Liver (tissue), 3 donors: ENCODE measurements at regions not wholly inside any gene's neighbourhood (a gene's known extent, or its start where the extent isn't known, plus 50 kb on each side); places are given as distances from the start of the nearest gene placed in this dataset.

Experiments used
- FOXA2 ChIP-seq: IDR thresholded peaks from 2 replicates; pipeline ENCODE4 v1.6.1; 2016; ENCODE audit warnings: antibody characterized with exemption
- JUND ChIP-seq, 2 donors: IDR thresholded peaks; 2 replicates each; pipeline ENCODE4 v1.6.1; 2016; ENCODE audit warnings: antibody characterized with exemption in 2 of 2
- RAD21 ChIP-seq, 2 donors: IDR thresholded peaks; 2 replicates each; pipeline ENCODE4 v1.6.1; 2016; ENCODE audit warnings: antibody characterized with exemption in 2 of 2, mild to moderate bottlenecking in 2 of 2
- SP1 ChIP-seq: IDR thresholded peaks from 2 replicates; pipeline ENCODE4 v1.6.1; 2018; ENCODE audit warnings: antibody characterized with exemption, mild to moderate bottlenecking
- TAF1 ChIP-seq: conservative IDR thresholded peaks from 2 replicates; pipeline ENCODE4 v1.6.1; 2016; ENCODE audit warnings: antibody characterized with exemption, mild to moderate bottlenecking
- YY1 ChIP-seq: IDR thresholded peaks from 2 replicates; pipeline ENCODE4 v1.6.1; 2016; ENCODE audit warnings: antibody characterized with exemption, mild to moderate bottlenecking
- TF ChIP-seq, protein P1 (sequence below): IDR thresholded peaks from 2 replicates; pipeline ENCODE4 v1.6.1; 2016; ENCODE audit warnings: antibody characterized with exemption
- TF ChIP-seq, protein P2 (sequence below): fragments of 150-350 bp; IDR thresholded peaks from 2 replicates; pipeline ENCODE4 v1.5.1; 2017; ENCODE audit warnings: improper control_type of control experiment, low read depth, low read length; ENCODE audit not compliant: missing input control
- TF ChIP-seq, protein P3 (sequence below): IDR thresholded peaks from 2 replicates; pipeline ENCODE4 v1.6.1; 2016; ENCODE audit warnings: antibody characterized with exemption
- TF ChIP-seq, protein P4 (sequence below): IDR thresholded peaks from 2 replicates; pipeline ENCODE4 v1.6.1; 2016; ENCODE audit warnings: antibody characterized with exemption
- donor health status: healthy.
- donor health status: healthy.

DNA sequence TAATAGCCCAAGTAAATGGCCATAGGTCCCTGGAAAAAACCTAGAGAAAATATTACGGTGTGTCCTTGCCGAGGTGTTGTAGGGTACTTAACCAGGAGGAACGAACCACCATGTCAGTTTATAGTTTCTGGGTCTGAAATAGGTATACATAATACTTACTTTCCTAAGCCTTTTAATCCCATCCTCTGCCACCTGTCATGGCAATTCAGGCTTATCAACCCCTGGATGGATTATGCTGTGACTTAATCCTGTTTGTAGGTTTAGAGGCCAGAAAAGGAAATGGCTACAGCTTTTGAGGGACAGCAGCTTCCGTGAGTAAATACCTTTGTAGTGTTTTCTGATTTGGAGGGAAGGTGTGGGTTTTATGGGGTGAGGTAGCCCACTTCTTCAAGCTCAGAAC lies 89.1 kb upstream of the PTPRD start:
- no peak for TF ChIP-seq JUND (IDR thresholded peaks at IDR 0.05)
- TF ChIP-seq YY1: no peak
- TF ChIP-seq, protein P1, sequence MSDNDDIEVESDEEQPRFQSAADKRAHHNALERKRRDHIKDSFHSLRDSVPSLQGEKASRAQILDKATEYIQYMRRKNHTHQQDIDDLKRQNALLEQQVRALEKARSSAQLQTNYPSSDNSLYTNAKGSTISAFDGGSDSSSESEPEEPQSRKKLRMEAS: no peak
- TF ChIP-seq, protein P2, sequence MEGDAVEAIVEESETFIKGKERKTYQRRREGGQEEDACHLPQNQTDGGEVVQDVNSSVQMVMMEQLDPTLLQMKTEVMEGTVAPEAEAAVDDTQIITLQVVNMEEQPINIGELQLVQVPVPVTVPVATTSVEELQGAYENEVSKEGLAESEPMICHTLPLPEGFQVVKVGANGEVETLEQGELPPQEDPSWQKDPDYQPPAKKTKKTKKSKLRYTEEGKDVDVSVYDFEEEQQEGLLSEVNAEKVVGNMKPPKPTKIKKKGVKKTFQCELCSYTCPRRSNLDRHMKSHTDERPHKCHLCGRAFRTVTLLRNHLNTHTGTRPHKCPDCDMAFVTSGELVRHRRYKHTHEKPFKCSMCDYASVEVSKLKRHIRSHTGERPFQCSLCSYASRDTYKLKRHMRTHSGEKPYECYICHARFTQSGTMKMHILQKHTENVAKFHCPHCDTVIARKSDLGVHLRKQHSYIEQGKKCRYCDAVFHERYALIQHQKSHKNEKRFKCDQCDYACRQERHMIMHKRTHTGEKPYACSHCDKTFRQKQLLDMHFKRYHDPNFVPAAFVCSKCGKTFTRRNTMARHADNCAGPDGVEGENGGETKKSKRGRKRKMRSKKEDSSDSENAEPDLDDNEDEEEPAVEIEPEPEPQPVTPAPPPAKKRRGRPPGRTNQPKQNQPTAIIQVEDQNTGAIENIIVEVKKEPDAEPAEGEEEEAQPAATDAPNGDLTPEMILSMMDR: no peak
- no peak for TF ChIP-seq RAD21 (IDR thresholded peaks at IDR 0.05)
- no peak for TF ChIP-seq TAF1
- TF ChIP-seq, protein P3, sequence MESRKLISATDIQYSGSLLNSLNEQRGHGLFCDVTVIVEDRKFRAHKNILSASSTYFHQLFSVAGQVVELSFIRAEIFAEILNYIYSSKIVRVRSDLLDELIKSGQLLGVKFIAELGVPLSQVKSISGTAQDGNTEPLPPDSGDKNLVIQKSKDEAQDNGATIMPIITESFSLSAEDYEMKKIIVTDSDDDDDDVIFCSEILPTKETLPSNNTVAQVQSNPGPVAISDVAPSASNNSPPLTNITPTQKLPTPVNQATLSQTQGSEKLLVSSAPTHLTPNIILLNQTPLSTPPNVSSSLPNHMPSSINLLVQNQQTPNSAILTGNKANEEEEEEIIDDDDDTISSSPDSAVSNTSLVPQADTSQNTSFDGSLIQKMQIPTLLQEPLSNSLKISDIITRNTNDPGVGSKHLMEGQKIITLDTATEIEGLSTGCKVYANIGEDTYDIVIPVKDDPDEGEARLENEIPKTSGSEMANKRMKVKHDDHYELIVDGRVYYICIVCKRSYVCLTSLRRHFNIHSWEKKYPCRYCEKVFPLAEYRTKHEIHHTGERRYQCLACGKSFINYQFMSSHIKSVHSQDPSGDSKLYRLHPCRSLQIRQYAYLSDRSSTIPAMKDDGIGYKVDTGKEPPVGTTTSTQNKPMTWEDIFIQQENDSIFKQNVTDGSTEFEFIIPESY: no peak
- TF ChIP-seq FOXA2: no peak
- TF ChIP-seq SP1: no peak
- TF ChIP-seq, protein P4, sequence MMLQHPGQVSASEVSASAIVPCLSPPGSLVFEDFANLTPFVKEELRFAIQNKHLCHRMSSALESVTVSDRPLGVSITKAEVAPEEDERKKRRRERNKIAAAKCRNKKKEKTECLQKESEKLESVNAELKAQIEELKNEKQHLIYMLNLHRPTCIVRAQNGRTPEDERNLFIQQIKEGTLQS: no peak
